HG03095 (cell line): ENCODE measurements at regions not wholly inside any gene's neighbourhood (a gene's known extent, or its start where the extent isn't known, plus 50 kb on each side); places are given as distances from the start of the nearest gene placed in this dataset.

Experiments used
- ATAC-seq: cut with Tn5 transposase; IDR thresholded peaks from one replicate; pipeline ENCODE4 v1.9.1; 2021; ENCODE audit warnings: moderate library complexity; ENCODE audit not compliant: unreplicated experiment

GRCh38 chr5:62689599-62690368 lies 111.2 kb downstream of the LRRC70 start:
- ATAC-seq, result no peak

- no peak for ATAC-seq
These were observed 108.1 kb downstream of the LRRC70 start for GRCh38 chr5:62686692-62687091.

GRCh38 chr5:62685221-62685620 lies 106.6 kb downstream of the LRRC70 start:
- ATAC-seq, result no peak

GRCh38 chr5:62684310-62684709 lies 105.7 kb downstream of the LRRC70 start:
- ATAC-seq, result no peak

GRCh38 chr5:62682059-62682458 lies 103.4 kb downstream of the LRRC70 start:
- ATAC-seq, result no peak

GRCh38 chr5:62681117-62681850 lies 102.7 kb downstream of the LRRC70 start:
- ATAC-seq, result no peak

- no peak for ATAC-seq
These were observed 101.5 kb downstream of the LRRC70 start for GRCh38 chr5:62680121-62680520.
